ENCODE measurements at regions not wholly inside any gene's neighbourhood (a gene's known extent, or its start where the extent isn't known, plus 50 kb on each side); places are given as distances from the start of the nearest gene placed in this dataset.
A peak's percentile ranks its signal among the peaks of the same experiment; 100 is the strongest.

DNA sequence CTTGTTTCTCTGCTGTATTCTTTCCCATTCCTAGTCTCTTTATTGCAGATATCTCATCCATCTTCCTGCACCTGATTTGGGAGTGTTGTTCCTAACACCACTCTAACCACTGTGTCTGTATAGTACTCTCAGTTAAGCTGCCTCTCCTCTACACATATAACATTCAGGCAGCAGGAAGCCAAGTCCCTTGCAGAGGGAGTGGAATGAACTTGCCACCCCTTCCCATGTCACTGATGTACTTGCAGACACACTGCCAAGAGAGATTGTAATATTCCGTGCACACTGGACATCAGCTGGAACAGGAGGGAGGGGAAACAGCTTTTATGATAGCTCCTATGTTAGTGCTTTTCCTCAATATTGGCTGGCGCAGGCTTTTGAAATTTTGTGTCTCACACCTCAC lies 281.6 kb upstream of the E2F7 start:
- no peak for DNase-seq

DNA sequence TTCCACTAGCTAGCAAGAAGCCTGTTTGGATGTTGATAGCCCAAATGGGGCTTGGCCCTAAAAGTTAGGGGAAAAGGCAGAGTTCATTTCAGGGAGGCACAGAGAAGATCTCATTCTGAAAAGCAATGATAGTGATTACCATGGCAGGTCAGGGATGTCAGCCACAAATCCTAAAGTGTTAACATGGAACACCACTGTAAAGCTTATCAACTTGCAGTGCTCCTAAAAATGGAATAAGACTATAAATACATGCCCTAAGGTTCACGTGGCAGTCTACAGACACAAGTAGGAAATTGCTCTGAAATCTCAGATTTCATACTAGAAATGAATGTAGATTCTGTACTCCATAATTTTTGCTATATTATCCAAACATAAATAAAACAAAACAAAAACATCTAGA lies 280.0 kb upstream of the E2F7 start:
- no peak for DNase-seq

DNA sequence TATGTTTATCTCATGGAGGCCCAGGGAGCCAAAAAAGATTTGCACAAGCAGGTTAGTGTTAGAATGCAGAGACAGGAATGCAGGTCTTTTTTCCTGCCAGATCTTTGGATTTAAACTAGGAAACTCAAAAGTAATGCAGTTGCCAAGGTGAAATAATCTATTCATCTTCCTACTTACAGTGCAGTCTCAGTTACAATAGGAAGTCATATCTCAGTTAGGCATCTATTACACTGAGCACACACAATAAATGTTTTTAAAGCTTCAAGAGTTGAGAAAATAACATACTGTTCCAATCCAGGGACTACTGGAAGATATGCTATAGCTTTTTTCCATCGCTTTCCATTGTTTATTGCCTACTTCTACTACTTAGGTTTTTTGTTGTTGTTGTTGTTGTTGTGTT lies 279.3 kb upstream of the E2F7 start:
- DNase-seq = no peak

DNA sequence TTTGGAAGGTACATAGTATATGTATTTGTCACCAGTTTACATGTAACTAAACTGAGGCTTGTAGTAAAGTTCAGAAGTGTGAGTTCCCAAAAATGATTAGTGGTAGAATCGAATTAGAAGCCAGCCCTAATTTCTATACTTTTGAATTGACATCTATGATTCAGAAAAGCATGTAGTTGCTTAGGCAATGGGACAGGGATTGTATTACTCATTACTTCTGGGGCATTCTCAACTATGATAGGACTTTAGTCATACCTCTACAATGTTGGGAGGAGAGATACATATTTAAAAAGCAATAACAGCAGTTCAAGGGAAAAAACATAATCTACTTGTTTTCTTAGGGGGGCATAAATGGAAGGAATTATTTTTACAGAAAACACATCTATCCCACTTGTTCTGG lies 277.9 kb upstream of the E2F7 start:
- DNase-seq = no peak

DNA sequence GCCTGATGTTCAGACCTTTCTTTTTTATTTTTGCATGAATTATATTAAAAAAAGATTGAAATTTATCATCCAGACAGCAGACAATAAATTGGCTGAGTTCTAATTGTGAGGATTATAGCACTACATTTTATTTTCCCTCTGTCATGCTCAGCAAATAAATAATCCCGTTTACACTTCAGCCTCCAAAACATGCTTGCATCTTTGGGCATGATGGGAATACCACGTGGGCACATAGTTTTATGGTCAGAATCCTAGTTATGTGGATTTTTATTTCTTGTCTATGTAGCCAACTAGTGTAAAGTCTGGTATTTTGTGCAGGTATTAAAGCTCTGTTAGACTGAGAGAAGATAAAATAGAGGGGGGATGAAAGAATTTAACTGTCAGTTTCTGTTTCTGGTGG lies 276.9 kb upstream of the E2F7 start:
- no peak for DNase-seq

DNA sequence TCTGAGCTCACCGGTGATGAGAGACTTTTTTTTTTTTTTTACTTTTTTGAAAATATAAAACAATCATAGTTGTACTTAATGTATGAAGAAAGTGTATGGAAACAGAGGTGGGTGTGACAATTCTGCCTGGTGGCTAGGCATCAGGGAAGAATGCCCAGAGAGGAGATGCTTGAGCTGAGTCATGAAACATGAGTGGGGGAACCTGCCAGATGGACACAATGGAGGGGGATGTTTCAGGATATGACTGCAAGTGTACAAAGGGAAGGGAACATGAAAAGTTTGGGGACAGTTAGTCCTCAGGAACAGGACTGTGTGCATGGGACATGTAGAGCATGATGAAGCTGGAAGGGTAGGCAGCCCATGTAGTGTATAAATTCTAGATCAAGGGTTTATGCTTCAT lies 274.2 kb upstream of the E2F7 start:
- DNase-seq = no peak

DNA sequence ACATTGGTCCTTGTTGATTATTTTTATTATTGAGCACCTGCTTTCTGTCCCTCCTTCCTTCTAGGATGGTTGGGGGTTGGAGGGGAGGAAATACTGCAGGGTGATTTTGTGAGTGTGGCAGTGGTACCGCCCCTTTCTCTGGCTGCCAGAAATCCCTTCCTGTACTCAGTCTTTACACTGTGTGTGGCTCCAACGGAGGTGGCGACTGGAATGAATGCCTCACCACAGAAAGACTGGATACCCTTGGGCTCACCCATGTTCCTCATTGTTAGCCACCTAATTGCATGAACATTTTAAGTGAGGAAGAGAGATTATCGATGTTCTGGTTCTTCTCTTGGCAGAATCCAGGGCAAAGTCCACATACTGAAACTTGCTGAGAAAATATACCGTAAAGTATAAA lies 272.0 kb upstream of the E2F7 start:
- DNase-seq = no peak

DNA sequence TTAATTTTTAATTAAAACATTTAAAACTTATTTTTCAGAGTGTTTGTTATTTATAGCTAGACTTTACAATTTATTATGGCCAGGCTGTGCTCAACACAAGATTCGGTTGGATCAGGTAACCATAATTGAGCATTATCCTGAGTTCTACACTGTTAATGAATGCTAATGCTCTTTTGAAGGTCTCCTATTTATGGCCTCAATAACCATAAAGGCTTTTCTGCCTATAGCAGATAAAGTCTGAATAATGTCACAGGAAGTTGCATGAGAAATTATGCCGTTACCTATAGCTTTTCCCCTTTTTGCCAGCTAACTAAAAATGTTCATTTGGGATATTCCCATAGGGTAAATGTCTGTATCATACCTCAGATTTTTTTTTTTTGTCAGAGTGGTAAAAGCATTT lies 269.4 kb upstream of the E2F7 start:
- no peak for DNase-seq

DNA sequence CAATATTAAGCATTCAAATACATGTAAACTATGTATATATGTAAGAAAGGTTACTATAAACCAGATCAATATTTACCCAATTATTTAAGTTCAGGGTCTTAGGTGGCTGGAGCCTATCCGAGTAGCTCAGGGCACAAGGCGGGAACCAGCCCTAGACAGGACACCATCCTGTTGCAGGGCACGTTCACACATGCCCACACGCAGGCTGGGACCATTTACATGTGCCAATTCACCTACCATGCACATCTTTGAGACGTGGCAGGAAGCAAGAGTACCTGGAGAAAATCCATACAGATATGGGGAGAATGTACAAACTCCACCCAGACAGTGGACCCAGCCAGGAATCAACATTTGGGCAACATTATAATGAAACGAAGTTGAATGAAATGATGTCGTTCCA lies 263.0 kb upstream of the E2F7 start:
- DNase-seq = no peak

DNA sequence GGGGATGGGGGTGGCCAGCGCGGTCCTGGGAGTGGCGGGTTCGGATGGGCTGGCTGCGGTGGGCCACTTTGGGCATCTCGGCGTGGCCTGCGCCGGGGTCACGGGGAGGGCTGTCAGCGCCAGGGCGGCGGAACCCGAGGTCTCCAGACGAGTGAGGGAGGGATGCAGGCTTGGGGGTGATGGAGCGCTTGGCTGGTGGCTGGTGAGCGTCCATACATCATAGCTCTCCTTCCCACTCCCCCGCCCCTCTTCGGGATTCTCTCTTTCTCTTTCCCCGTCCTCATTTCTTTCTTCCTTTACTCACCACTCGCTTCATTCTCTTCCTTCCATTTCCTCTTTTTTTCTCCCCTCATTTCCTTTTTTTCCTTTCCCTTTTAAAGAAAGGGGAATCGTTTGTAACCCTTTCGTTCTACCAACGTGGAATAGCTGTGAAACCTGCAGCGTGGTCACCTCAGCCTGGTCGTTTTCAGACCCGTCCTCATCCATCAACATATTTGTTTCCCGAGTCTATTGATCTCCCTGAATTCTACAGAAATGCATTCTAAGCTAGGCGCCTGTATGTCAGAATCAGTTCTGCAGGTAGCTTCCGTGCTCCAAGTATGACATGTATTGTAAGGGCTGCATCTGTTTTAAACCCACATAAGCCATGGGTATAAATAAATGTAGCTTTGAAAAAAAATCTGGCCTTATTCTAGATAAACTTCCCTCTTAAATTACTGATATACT lies 260.3 kb upstream of the E2F7 start:
- DNase-seq = no peak

DNA sequence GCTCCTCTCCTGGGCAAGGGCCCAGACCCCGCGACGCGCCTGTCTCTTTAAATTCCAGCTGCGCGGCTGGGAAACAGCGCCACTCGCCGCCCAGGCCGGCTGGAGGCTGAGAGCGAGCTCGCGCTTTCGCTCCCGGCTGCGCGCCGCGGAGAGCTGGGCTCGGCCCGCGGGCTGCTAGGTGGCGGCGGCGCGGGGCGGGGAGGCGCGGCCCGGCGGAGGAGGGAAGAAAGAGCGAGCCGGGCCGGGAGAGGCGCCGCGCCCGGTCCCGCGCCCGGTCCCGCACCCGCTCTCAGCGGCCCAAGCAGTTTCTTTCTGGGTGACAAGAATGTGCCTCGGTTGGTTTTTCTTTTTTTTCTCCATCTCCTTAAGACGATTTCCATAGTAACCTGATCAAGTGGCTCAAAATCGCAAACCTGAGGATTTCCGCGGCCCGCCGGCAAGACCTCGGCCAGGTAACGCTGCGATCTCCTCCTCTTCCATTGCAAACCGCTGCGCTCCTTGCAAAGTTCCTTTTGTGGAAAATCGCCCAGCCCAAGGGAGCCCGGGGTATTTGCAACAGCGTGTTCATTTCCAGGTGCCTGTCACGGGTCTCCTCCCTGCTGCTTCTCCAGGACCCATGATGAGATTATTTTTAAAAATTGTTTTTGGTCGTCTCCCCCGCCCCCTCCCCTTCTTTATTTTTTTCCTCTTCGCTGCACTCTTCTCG lies 259.5 kb upstream of the E2F7 start:
- peak; percentile 88 for DNase-seq

DNA sequence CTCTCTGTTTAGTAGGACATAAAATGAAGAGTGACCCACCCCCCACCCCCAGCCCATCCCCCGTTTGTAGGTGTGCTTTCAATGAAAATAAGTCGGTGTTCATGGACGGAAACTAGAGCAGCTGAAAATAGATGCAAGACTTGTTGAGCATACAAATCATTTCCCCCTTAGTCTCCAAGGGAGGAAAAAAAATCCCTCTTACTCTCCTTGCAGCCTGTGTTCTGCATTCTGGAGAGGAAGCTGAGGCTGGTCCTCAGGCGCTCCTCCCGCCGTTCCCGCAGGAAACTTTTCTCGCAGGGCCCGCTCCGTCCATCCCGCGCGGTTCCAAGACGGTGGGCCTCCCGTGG lies 259.0 kb upstream of the E2F7 start:
- DNase-seq = no peak

DNA sequence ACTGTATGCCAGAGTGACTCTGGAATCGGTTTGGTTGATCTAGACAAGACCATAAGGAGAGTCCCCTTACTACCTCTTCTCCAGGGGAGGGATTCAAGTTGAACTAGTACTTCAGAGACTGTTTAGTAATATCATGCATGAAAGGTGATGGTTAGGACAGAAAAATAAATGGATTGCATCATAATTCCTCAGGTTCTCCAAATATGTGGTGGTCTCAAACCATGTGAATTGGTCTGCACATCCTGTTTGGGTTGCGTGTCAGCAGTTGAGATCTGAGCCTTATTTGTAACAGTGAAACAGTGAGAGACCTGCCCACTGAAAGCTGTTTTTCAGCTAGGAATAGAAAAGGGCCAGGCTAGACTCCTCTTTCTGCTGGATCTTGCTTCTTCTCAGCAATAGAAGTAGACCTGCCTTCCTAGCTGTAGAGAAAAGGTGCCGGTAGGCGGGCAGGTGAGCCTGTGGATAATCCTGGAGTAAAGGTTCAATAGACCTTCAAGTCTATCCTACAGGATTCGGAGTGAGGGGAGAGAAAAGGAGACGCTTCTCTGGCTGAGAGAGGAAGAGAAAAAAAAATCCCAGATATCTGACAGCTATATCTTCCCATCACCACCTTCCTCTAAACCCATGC lies 258.5 kb upstream of the E2F7 start:
- no peak for DNase-seq

DNA sequence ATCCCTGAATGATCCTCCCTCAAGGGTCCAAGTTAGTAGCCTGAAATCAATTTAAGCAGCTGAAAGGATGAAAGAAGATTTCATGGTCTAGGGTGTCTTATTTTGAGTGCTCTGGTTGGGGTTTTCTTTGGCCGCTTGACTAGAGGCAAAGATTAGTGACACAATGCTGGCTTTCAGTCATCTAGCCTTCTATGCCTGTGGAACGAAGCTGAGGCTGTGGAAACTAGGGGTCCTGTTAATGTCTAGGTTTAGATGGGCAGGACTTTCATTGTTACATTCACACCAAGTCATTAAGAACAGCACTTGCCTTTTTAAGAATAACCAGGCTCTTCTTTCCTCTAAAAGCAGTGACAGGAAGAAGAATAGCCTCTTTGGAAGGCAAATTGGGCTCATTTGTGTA lies 253.8 kb upstream of the E2F7 start:
- no peak for DNase-seq

DNA sequence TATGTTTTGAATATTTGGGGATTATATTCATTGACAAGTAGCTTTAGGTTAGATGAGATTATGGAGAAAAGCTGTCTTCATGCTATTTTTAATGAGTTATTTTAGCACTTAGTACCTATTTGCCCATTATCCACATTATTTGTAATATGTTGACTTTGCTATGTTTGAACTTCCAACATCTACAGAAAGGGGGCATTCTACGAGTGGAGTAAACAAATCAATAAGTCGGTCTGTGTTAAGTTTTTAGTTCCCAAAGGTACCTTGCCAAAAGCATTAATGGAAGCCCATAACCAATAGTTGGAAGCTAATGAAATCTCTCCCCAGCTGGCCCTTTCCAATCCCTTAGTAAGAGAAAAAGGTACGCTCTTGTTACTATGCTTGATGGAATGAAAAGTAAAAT lies 250.0 kb upstream of the E2F7 start:
- DNase-seq = no peak

DNA sequence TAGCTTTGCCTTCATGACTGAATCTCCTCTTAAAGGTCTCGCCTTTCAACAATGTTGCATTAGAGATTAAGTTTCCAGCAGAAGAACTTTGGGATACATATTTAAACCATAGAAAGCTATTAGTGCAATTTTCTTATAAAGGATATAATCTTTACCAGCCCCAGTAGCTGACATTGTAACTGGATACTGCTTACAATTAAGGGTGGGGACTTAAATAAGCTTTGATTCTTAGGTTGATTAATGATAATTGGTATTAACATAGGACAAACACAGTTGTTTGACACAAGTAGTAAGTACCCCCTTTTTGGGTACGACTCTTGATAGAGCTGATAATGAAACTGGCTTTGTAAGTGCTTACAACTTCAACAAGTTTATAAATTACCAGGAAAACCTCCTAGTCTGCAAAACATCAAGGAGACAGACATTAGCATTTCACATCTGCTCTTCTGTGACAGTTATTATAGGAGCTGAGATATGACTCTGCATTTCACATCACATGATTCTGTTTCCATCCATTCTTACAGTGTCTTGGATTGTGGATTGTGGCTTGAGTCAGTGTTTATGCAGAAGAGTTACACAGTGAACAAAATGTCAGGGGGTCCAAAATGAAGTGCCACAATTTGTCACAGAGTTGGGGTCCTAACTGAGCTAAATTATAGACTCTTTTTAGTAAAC lies 249.1 kb upstream of the E2F7 start:
- no peak for DNase-seq

DNA sequence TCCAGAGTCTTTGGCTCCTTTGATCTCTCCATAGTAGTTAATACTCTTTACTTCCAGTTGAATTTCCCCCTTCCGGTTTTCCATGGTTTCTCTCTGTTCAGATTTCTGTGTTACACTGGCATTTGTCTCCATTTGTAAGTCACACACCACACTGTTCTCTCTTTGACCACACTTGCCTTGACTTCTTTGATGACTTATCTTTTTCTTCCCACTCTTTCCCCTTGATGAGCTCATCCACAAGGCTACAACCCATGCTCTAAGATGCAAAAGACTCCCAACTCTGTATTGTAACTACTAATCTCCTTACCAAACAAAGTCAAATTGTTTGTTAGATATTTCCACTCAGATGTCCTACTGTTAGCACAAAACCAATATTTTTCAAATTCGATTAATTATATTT lies 242.7 kb upstream of the E2F7 start:
- no peak for DNase-seq

DNA sequence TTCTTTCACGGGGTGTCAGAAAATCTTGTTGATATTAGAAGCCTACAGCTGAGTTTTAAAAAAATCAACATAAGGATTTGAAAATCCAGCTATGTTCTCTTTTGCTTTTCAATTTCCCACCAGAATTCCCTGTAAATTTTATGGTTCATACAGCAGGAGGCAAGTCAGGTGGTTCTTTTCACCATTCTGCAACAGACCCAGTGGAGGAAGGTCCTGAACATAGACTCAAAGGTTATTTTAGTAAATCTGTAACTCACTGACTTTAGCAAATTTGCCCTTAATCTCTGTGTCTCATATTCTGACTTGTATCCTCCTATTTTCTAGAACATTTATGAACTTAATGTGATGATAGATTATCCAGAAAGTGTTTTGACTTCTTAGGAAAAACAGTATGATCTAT lies 235.4 kb upstream of the E2F7 start:
- no peak for DNase-seq

DNA sequence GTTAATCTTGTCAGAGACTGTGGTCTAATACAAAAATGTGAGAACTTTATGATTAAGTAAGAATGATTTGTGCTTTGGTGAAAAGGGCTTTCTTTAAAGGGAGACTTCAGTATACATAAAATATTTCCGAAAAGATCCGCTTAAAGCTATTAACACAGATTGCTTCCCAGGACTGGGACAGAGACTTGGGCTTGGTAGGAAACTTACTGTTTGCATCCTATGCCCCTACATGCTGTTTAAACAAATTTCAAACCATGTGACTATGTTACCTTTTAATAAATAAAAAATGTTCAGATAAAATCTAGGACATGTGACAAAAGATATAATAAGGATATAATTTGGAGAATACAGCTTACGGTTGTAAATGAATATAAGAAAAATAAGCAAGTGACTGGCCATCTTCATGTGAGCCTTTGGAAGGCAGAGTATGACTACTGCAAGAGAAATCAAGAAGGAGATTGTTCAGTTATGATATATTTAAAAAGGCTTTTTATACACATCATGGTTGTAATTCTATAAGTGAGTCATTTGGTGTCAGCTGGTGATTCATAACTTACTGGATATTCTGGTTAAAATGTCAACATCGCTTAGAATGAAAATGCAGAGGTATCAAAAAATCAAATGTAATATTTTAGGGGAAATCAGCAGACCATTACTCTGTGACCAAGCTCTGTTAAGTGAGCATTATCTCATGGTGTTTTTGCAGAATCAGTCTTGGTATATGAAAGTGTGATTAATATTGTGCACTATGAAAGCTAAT lies 234.7 kb upstream of the E2F7 start:
- DNase-seq = no peak

DNA sequence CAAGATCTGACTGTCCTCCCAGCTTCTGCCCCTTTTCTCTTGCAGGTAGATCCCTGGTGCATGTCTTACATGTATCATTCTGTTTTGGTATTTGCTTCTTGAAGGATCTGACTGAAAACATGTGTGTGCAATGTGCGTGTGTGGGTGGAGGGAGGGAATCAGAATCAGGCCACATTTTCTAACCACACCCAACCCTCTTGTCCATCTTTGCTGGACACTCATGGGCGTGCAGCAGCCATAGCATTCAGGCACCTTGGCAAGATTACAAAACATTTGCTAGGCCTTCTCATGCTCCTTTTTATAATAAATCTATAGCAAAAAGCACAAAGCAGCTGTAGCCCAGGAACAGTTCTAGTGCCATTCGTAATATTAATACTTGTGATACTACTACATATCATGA lies 233.6 kb upstream of the E2F7 start:
- DNase-seq = no peak

DNA sequence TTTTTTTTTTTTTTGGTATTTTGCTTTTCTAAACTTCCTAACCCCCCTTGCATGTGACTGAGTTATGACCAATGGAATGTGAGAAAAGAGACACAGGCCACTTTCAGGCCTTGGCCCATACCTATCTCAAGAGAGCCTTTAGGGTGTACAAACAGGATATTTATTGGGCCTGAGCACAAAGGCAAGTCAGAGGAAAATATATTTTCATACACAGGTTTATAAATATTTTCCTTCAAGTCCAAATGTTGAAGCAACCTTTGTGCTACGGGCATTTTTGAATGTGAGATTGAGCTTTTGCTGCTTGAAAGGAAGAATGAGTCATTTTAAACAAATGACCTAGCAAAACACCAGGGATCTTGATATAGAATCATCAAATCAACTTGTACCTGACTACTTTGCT lies 228.6 kb upstream of the E2F7 start:
- no peak for DNase-seq

DNA sequence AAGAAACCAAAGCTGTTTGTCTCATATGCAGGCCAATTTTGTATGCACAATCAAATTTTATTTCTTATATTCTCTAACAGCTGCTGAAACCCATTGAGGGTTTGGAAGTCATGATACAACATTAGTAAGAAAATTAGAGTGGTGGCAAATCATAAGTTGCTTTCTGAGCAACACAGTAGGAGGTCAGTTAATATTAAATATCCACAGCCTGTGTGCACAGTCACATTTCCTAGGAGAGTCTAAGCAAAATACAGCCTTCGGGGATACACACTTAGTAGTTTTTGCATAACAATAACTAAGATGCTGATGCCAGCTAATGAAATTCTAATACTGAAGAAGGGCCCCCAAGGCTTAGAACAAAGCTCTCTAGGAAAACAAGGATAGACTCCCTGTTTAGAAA lies 209.6 kb upstream of the E2F7 start:
- DNase-seq = no peak

DNA sequence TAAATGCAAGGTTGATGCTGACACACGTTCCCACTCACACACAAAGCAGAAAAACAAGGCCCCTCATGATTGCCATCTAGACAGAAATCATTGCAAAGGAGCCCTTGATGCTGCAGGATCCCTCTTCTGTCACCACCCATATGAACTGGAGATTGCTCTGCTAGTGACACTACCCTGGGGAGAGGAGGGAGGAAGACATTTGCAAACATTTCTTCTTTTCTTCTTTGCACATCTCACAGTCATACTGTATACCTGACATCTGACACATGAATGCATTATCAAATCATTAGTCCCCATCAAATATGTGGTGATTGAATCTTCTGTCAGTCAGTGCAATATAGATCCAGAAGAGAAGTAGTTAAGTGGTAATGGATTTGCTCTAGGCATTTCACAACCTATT lies 208.5 kb upstream of the E2F7 start:
- DNase-seq = no peak
